ENCODE measurements at regions not wholly inside any gene's neighbourhood (a gene's known extent, or its start where the extent isn't known, plus 50 kb on each side); places are given as distances from the start of the nearest gene placed in this dataset.

DNA sequence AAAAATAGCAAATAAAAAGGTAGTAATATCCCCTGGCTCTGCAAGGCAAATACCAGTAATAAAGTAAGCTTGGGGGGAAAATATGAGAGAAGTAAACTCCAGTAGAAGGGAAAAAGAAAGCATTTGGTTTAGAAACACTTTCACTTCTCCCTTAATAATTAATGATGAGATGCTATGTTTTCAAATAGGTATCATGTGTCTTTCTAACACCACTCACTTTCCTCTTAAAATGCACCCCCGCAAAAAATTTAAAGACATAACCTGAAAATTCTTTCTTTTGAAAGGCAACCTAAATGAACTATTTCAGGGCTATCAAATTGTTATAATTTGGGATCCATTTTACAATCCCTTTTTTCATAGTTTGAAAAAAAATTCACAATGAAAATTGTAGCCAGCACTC is 240.3 kb downstream of the SNX10 start:
- TF ChIP-seq SUZ12 (IDR thresholded peaks at IDR 0.05; ENCODE audit: extremely low read depth, insufficient read depth, insufficient read length), result no peak
- TF ChIP-seq ZNF274 (IDR thresholded peaks at IDR 0.05; ENCODE audit: low read depth, low read length), result no peak
- TF ChIP-seq YY1 (IDR thresholded peaks at IDR 0.05; ENCODE audit: insufficient read depth, insufficient read length), result no peak
